T1000 (cell line): ENCODE measurements at regions not wholly inside any gene's neighbourhood (a gene's known extent, or its start where the extent isn't known, plus 50 kb on each side); places are given as distances from the start of the nearest gene placed in this dataset.

Source experiments
- DNase-seq: peaks from one replicate; lab custom pipeline; 2025; ENCODE audit warnings: mixed read lengths; lab: John Stamatoyannopoulos, UW

GRCh38 chr7:25859412-25860274 is 292.4 kb upstream of the NFE2L3 start:
- DNase-seq: no peak

- DNase-seq: no peak
Observed at GRCh38 chr7:25860275-25861163, 291.5 kb upstream of the NFE2L3 start.

- DNase-seq: no peak
Observed at GRCh38 chr7:25861164-25861496, 290.9 kb upstream of the NFE2L3 start.

GRCh38 chr7:25861601-25862260 is 290.3 kb upstream of the NFE2L3 start:
- no peak for DNase-seq

- DNase-seq: peak; percentile 99
Observed at GRCh38 chr7:25862261-25863004, 289.6 kb upstream of the NFE2L3 start.

- DNase-seq: no peak
Observed at GRCh38 chr7:25863005-25863728, 288.8 kb upstream of the NFE2L3 start.

GRCh38 chr7:25863729-25864110 is 288.3 kb upstream of the NFE2L3 start:
- no peak for DNase-seq

GRCh38 chr7:25864511-25864910 is 287.5 kb upstream of the NFE2L3 start:
- no peak for DNase-seq

GRCh38 chr7:25864943-25865751 is 286.9 kb upstream of the NFE2L3 start:
- no peak for DNase-seq

- DNase-seq: no peak
Observed at GRCh38 chr7:25868509-25868908, 283.5 kb upstream of the NFE2L3 start.

- DNase-seq: no peak
Observed at GRCh38 chr7:25870574-25870973, 281.4 kb upstream of the NFE2L3 start.

- no peak for DNase-seq
Observed at GRCh38 chr7:25876092-25876491, 275.9 kb upstream of the NFE2L3 start.

GRCh38 chr7:25877802-25878789 is 273.9 kb upstream of the NFE2L3 start:
- DNase-seq: no peak

GRCh38 chr7:25879799-25880198 is 272.2 kb upstream of the NFE2L3 start:
- DNase-seq: no peak

GRCh38 chr7:25881317-25882037 is 270.5 kb upstream of the NFE2L3 start:
- no peak for DNase-seq

GRCh38 chr7:25882151-25882773 is 269.7 kb upstream of the NFE2L3 start:
- no peak for DNase-seq

GRCh38 chr7:25884265-25884828 is 267.7 kb upstream of the NFE2L3 start:
- DNase-seq: no peak
